NCI-H510A (cell line): ENCODE measurements at regions not wholly inside any gene's neighbourhood (a gene's known extent, or its start where the extent isn't known, plus 50 kb on each side); places are given as distances from the start of the nearest gene placed in this dataset.
"Not testable (repeated sequence)": the region's sequence is repeated elsewhere in the genome, so short reads cannot be mapped to it uniquely, and the experiment has no call there.

Experiments used
- DNase-seq: peaks from one replicate; lab custom pipeline; 2025; lab: John Stamatoyannopoulos, UW

- no peak for DNase-seq
These were observed 60.8 kb downstream of the COPRS start for GRCh38 chr17:31798205-31798724.

- not testable (repeated sequence) for DNase-seq
These were observed 63.1 kb downstream of the COPRS start for GRCh38 chr17:31795941-31796340.

GRCh38 chr17:31794111-31794510 lies 64.9 kb downstream of the COPRS start:
- DNase-seq = no peak

DNA sequence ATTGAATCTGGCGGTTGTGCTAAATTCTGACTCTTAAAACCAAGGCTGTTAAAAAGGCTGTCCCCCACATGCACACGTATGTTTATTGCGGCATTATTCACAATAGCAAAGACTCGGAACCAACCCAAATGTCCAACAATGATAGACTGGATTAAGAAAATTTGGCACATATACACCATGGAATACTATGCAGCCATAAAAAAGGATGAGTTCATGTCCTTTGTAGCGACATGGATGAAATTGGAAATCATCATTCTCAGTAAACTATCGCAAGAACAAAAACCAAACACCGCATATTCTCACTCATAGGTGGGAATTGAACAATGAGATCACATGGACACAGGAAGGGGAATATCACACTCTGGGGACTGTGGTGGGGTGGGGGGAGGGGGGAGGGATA lies 65.4 kb downstream of the COPRS start:
- not testable (repeated sequence) for DNase-seq

- DNase-seq = no peak
These were observed 66.9 kb downstream of the COPRS start for GRCh38 chr17:31792007-31792585.

DNA sequence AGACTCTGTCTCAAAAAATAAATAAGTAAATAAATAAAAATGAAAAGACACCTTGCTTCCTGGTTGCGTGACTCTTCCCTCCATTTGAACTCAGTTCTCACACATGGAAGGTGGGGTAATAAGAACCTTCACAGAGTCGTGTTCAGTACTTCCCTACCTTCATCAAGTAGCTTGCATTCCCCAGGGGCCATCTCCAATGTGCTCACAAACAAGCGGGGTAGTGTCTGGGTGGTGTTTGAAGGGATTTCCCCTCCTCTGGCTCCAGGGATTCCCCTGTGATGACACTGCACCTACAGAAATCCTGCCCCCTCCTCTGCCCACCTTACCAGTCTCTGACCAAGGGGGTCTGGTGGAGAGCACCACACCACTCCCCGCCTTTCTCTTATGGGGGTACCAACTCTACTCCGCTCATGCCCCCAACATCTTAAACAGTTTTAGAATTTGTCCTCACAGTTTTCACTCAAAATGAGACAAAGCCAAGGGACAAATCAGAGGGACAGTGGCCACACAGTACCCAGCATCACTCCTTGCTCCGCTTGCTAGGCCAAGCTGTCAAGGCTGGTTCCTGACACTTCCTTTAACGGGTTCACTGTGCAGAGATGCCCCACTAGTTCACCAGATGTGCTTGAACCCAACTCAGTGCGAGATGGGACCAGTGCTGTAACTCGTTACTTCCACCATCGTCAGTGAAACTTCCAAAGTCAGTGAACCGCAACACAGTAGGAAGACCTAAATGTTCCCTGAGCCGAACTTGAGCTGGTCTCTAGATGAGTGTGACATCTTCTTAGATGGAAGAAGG lies 69.1 kb downstream of the COPRS start:
- no peak for DNase-seq

GRCh38 chr17:31788956-31789355 lies 70.1 kb downstream of the COPRS start:
- no peak for DNase-seq

DNA sequence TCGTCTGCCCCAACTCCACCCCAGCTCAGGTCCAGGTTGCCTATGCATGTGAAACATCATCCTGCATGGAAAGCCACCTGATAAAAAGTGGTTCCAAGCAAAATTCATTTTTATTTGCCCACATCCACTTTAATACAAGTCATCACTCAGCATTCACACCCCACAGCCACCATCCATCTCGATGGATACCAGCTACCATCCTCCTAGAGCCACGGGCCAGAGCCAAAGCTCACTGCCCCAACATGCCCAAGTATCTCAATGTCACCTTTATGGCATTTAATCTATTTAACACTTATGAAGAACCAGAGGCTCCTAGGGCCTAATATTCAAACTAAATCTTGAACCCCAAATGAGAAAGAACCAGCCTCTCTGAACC lies 70.5 kb downstream of the COPRS start:
- no peak for DNase-seq

- no peak for DNase-seq
These were observed 71.0 kb downstream of the COPRS start for GRCh38 chr17:31787857-31788570.

GRCh38 chr17:31786796-31787481 lies 72.1 kb downstream of the COPRS start:
- DNase-seq = no peak

DNA sequence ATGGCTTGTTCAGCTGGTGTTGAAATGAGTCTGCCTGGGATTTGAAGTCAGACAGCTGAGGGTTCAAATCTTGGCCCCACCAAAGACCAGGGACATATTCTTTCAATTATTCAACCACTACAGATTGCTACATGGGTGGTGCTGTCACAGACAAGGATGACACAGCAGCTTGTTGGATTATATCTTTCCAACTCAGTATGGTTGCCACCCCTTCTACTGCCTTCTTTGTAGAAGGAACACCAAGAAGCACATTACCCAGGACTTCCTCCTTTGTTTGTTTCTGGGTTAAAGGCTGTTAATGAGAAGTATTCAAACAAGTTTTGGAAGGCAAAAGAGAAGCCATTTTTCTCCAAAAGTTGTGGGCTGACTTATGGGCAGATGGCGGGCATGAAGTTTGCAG lies 78.6 kb downstream of the COPRS start:
- no peak for DNase-seq

- DNase-seq = no peak
These were observed 80.5 kb downstream of the COPRS start for GRCh38 chr17:31778523-31778922.

DNA sequence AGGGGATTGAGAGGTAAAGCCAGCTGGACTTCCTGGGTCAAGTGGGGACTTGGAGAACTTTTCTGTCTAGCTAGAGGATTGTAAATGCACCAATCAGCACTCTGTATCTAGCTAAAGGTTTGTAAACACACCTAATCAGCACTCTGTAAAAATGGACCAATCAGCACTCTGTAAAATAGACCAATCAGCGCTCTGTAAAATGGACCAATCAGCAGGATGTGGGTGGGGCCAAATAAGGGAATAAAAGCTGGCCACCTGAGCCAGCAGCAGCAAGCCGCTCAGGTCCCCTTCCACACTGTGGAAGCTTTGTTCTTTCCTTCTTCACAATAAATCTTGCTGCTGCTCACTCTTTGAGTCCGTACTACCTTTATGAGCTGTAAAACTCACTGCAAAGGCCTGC lies 87.7 kb downstream of the COPRS start:
- not testable (repeated sequence) for DNase-seq

- not testable (repeated sequence) for DNase-seq
These were observed 88.5 kb downstream of the COPRS start for GRCh38 chr17:31770501-31770900.

- DNase-seq = not testable (repeated sequence)
These were observed 97.1 kb downstream of the COPRS start for GRCh38 chr17:31761836-31762510.

DNA sequence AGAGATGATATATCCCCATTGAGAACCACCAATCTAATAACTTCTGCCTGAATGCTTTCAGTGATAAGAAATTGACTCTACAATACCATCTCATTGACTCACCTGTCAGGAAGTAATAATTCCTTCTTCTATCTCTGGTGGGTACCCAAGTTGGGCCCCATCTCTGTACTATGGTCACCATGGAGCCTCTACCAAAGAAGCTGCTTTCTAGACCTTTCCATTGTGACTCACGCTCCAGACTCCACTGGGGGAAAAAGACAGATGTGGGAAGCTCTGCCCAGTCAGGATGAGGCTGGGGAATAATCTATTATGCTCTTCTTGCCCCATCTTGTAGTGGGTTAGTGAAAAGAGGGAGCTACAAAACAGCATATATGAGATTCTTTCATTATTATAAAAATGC lies 100.4 kb downstream of the COPRS start:
- no peak for DNase-seq

GRCh38 chr17:31757097-31757496 lies 101.9 kb downstream of the COPRS start:
- no peak for DNase-seq

DNA sequence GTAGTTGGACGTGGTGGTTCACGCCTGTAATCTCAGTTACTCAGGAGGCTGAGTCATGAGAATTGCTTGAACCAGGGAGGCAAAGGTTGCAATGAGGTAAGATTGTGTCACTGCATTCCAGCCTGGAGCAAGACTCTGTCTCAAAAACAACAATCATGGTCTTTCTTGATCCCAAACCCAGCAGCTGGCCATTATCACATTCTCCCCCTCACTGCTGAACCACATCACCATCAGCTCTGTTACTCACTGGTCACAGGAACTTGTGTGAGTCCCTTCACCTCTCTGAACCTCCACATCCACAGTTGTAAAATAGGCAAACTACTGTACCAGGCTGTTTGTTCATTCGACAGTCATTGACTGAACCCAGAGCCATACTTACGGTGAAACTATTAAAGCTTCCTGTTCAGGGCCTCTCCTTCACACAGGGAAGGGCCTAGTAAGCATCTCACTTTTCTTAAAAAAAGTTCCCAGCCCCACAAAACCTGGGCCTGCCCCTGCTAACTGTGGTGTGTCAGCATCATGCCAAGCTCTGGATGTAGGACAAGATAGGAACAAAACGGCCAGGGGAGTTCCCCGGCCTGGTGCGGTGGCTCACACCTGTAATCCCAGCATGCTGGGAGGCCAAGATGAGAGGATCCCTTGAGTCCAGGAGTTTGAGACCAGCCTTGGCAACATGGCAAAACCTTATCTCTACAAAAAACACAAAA lies 104.7 kb downstream of the COPRS start:
- no peak for DNase-seq

DNA sequence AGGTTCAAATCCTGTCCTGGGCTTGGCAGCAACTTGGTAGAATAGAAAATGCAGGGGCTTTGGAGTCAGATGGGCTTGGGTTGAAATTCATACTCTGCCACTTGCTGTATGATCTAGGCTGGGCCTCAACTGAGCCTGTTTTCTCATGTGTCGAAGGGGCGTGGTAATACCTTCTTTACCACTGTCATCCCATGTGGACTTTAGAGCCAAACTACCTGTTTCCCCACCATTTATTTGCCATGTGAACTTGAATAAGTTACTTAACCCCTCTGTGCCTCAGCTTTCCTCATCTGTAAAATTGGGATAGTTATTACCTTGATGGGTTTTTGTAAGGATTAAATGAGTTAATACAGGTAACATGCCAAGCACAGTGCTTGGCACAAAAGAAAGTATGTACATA lies 106.0 kb downstream of the COPRS start:
- no peak for DNase-seq

DNA sequence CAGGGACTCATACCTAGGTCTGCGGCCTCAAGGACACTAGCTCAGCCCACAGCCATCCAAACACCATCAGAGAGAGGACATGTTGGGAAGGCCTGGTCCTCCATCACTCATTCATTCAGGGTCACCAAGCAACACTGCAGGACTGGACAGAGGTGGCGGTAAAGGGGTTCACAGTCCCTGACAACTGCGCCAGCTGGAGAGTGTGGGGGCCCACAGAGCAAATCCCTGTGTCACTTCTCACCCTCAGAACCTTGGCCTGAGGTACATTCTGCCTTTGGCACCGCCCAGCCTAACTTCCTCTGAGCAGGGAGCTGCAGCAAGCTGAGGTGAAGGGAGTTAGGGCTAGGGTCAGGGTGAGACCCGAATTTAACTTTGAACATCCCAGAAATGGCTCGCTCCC lies 106.5 kb downstream of the COPRS start:
- no peak for DNase-seq

DNA sequence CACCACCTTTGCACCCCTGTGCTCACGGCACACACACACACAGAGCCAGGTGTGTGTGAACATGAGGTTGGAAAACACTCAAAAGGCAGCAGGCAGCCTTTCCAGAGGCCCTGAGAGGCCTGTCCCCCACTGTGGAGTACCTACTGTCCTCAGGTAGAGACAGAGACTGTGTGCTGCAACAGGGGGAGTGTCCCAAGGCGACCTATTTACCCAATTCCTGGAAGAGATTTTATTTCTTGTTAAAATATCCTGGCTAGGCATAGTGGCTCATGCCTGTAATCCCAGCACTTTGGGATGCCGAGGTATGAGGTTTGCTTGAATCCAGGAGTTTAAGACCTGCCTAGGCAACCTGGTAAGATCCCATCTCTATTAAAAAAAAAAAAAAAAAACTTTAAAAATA lies 108.5 kb downstream of the COPRS start:
- DNase-seq = no peak
